HFFc6 (cell line): ENCODE measurements at regions not wholly inside any gene's neighbourhood (a gene's known extent, or its start where the extent isn't known, plus 50 kb on each side); places are given as distances from the start of the nearest gene placed in this dataset.

Experiments
- DNase-seq: peaks from one replicate; pipeline ENCODE4 v3.0.0-alpha.2; 2018
- H3K27ac Mint-ChIP-seq: 2 replicates; pipeline ENCODE4 v1.8.0; 2020; ENCODE audit warnings: mild to moderate bottlenecking, mixed read lengths
- H3K27me3 Mint-ChIP-seq: 2 replicates; pipeline ENCODE4 v1.8.0; 2021; ENCODE audit warnings: mild to moderate bottlenecking, moderate library complexity, mixed read lengths; ENCODE audit not compliant: insufficient read depth
- H3K36me3 Mint-ChIP-seq: 2 replicates; pipeline ENCODE4 v1.8.0; 2021; ENCODE audit warnings: low read depth, mixed read lengths
- H3K4me1 Mint-ChIP-seq: 2 replicates; pipeline ENCODE4 v1.8.0; 2020; ENCODE audit warnings: low read depth, mixed read lengths
- H3K4me3 Mint-ChIP-seq: 2 replicates; pipeline ENCODE4 v1.8.0; 2020; ENCODE audit warnings: mild to moderate bottlenecking, moderate library complexity, mixed read lengths
- H3K9me3 Mint-ChIP-seq: 2 replicates; pipeline ENCODE4 v1.8.0; 2020; ENCODE audit warnings: mild to moderate bottlenecking, mixed read lengths
- CTCF ChIP-seq: fragments of 200-600 bp; sonication (generic); IDR thresholded peaks from 2 replicates; pipeline ENCODE4 v1.5.0; 2021; ENCODE audit warnings: antibody characterized with exemption, mild to moderate bottlenecking

GRCh38 chr11:25658916-25659315 lies 673.0 kb upstream of the ANO3 start:
- no peaks in the 10 kb centered on the region for H3K36me3 Mint-ChIP-seq
- no peaks in the 10 kb centered on the region; the same call in 1 of the 2 replicates for H3K27me3 Mint-ChIP-seq
- H3K4me3 Mint-ChIP-seq, result no peak overlapping the region
- no peak for DNase-seq
- no peak for TF ChIP-seq CTCF
- no peak overlapping the region for H3K27ac Mint-ChIP-seq
- H3K9me3 Mint-ChIP-seq, result peaks cover 39% of the 10 kb centered on the region
- H3K4me1 Mint-ChIP-seq, result no peaks in the 10 kb centered on the region

- no peak for DNase-seq
- Mint-ChIP-seq H3K36me3 (no peaks in the 10 kb centered on the region), H3K9me3 (peaks cover 41% of the 10 kb centered on the region), H3K4me3 (no peak overlapping the region), H3K27ac (no peak overlapping the region), H3K4me1 (no peaks in the 10 kb centered on the region), H3K27me3 (no peaks in the 10 kb centered on the region; the same call in 1 of the 2 replicates)
- TF ChIP-seq CTCF, result no peak
Observed at GRCh38 chr11:25659706-25660105, 672.2 kb upstream of the ANO3 start.

DNA sequence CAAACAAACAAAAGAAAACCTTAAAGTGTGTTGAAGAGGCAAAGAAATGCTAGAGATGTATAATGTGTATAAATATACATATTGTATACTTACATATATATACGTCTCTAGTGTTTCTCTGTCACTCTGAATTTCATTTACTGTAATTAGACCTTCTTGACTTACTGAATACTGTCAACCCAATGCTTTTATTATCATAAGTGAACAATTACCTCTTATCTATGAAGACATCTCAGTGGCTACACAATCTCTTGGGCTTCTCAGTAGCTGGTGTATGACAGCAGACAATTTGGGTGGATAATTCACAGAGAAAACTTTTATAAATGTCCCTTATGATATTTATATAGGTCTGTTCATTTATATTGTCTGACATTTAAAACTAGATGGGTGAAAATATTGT lies 664.1 kb upstream of the ANO3 start:
- Mint-ChIP-seq H3K4me3 (no peak overlapping the region), H3K27me3 (no peaks in the 10 kb centered on the region), H3K27ac (no peak overlapping the region), H3K4me1 (no peaks in the 10 kb centered on the region), H3K9me3 (peaks cover 42% of the 10 kb centered on the region), H3K36me3 (no peaks in the 10 kb centered on the region)
- no peak for TF ChIP-seq CTCF
- no peak for DNase-seq

DNA sequence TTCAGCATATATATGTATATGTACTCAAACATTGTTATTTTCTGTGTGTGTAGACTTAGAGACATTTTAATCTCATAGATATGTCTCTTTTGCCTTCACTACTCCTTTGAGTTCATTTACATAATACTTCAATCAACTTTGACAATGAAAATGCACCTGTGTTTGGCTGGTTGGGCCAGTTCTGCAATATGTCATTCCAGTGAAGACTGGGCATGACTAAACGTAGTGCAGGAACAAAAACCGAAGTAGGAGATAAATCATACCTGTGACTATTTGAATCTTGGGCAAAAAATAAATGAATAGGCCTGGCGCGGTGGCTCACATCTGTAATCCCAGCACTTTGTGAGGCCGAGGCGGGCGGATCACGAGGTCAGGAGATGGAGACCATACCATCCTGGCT lies 640.0 kb upstream of the ANO3 start:
- DNase-seq, result no peak
- no peak overlapping the region for H3K27ac Mint-ChIP-seq
- H3K27me3 Mint-ChIP-seq, result 0 out of 2 replicates have a peak, but pooled peaks cover 3% of the 10 kb centered on the region
- no peak overlapping the region for H3K4me3 Mint-ChIP-seq
- H3K9me3 Mint-ChIP-seq, result peaks cover 30% of the 10 kb centered on the region
- H3K4me1 Mint-ChIP-seq, result no peaks in the 10 kb centered on the region
- TF ChIP-seq CTCF, result no peak
- no peaks in the 10 kb centered on the region for H3K36me3 Mint-ChIP-seq

DNA sequence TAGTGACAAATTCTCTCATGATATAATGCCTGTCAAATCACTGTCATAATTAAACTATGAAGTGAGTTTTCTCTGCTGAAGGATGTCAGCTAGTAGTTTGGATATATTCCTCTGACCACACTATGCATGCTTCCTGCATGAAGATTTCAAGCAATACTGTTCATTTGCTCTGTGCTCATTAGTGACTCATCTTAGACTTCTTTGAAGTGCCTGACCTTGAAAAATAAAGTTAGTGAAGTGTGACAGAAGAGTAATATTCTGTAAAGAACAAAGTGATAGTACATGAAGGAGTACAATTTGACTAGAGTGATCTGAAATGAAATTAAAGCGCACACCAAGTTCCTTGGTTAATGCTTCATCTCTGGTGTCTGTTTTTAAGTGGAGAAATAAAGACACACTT lies 629.5 kb upstream of the ANO3 start:
- DNase-seq, result no peak
- TF ChIP-seq CTCF, result no peak
- H3K27me3 Mint-ChIP-seq, result no peaks in the 10 kb centered on the region
- no peak overlapping the region for H3K27ac Mint-ChIP-seq
- no peak overlapping the region for H3K4me3 Mint-ChIP-seq
- no peaks in the 10 kb centered on the region for H3K4me1 Mint-ChIP-seq
- peaks cover 30% of the 10 kb centered on the region for H3K9me3 Mint-ChIP-seq
- no peaks in the 10 kb centered on the region for H3K36me3 Mint-ChIP-seq

DNA sequence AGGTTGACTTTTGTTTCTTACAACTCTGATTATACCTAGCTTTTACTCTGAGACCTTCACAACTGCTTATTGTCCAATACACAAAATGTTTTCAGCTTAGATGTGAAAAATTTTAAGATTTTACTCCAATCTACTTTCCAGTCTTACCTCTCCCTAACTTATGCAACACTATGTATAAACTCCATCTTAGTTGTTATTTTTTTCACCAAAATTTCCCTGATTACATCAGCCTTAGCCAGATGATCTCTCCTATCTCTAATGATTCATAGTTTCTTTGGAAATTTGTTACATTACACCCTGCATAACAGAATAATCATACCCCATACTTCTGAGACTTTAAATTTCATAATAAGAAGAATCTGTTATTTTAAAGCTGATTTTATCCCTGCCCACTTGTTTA lies 621.0 kb upstream of the ANO3 start:
- Mint-ChIP-seq H3K9me3 (peaks cover 30% of the 10 kb centered on the region), H3K36me3 (no peaks in the 10 kb centered on the region), H3K27ac (no peak overlapping the region), H3K27me3 (no peaks in the 10 kb centered on the region), H3K4me1 (no peaks in the 10 kb centered on the region), H3K4me3 (no peak overlapping the region)
- no peak for DNase-seq
- no peak for TF ChIP-seq CTCF
